ENCODE measurements at regions not wholly inside any gene's neighbourhood (a gene's known extent, or its start where the extent isn't known, plus 50 kb on each side); places are given as distances from the start of the nearest gene placed in this dataset.
"Not testable (repeated sequence)": the region's sequence is repeated elsewhere in the genome, so short reads cannot be mapped to it uniquely, and the experiment has no call there.

- DNase-seq = no peak
Observed at GRCh38 chr3:94416768-94417167, 353.9 kb downstream of the NSUN3 start.

DNA sequence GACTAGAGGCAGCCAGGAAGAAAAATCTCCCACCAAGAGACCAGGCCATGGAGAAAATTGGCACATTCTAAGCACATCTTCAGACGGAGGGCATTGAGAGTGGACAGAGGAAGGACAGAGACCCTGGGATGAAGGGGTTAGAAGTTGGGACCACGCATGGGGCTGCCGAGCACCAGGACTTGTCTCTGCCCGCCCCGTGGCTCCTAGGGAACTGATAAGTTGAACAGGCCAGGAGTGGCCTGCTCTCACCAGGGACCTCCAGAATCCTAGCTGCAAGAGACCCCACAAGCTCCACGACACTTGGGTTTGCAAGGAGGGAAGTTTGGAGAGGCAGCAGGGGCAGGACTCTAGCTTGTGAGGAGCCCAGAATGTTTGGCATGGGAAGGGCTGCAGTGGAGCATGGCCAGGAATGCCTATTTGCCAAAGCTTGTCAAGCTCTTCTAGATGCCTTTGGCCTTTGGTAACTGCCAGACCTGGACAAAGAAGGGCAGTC lies 355.1 kb downstream of the NSUN3 start:
- no peak for DNase-seq

- DNase-seq = no peak
Observed at GRCh38 chr3:94420931-94421330, 358.1 kb downstream of the NSUN3 start.

GRCh38 chr3:94423578-94423977 lies 360.7 kb downstream of the NSUN3 start:
- DNase-seq = no peak

DNA sequence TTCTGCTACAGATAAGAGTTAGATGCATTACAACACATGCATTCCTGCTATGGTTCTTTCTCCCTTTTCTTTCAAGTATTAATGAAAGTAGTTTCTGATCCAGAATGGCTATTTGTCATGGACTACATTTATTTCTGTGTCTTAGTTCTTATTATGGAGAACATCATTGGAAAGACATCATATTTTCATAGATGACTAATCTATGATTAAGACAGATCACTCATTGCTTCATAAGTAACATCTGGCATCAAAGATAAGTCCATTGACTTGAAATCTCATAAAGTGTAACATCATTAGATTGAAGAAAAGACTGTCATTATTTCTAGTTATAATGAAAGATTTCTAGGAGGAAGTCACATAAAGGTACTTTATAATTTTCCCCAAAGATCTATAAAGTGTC lies 366.7 kb downstream of the NSUN3 start:
- DNase-seq = no peak

- no peak for DNase-seq
Observed at GRCh38 chr3:94431876-94432570, 369.2 kb downstream of the NSUN3 start.

DNA sequence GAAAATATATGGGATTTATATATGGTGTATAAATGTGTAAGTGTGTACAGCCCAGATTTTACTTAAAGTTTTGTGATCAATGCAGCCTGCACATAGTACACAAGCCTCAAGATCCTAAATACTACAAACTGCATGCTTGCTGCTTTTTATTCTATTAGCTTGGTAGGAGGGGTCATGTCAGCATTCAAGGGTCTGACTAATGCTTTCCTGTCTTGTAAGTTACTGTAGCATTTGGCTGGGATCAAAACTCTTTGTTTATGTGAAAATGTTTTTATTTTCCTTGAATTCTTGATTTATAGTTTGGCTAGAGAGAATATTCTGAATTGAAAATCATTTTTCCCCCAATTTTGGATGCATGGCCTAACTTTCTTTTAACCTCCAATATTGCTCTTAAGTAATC lies 370.9 kb downstream of the NSUN3 start:
- DNase-seq = no peak

DNA sequence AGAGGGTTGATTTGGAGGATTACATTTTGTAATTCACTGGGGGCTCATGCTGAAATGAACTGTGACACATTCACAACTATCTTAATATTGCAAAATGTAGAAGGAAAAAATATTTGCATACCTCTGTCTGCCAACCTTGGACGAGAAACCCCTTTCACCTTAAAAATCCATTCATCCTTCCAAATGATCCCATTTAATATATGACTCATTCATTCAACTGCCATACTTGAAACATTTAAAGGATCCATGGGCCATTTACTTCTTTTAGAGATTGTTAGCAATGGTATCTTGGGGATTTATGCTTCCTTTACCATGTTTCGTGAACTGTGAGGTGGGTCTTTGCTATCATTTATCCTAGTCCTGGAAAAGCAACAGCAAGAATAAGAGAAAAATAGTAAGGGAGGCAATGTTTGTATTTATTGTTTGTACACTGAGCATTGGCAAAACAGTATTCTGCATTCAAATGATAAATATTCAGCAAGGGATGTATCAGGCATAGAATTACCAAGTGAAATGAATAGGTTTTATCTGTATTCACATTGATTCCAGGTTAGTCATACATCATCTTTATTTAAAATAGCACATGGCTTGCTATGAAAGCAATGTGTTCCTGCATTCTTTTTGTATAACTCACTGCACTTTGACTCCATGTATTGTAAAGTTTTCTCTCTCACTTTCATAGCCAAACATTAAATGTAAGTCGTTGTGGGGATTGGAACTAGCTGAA lies 378.1 kb downstream of the NSUN3 start:
- DNase-seq = no peak

DNA sequence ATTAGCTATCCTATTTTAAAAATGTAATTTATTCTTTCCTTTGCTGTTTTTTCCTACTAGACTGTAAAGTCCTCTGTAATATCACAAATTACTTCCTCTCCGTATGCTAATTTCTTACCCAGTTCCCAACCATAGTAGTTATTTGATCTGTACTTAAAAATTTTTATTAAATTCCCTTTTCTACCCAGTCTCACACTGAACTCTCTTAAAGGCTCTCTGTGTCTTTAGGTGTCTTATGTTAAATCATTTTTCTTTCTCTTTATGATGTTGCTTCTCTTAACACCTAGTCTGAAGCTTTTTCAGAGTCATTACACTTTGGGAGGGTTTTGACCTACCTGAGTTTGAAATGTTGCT lies 378.6 kb downstream of the NSUN3 start:
- no peak for DNase-seq

- DNase-seq = no peak
Observed at GRCh38 chr3:94453864-94454263, 391.0 kb downstream of the NSUN3 start.

DNA sequence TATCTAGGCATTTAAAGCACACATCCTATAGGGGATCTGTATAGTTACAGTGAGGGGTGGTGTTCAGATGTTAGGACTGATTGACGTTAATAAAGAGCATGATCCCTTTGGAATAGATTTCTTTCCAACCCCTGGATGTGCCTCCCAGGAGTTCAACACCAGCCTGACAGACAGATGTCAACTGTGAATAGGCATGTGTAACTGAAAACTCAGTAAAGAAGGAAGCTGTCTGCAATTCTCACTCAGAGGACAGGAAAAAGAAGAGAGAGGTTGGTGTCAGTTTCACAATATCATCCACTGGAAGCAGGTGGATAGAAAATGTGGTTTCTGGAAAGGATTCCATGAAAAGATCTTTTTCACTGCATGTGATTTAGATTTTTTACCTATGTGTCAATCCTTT lies 396.3 kb downstream of the NSUN3 start:
- DNase-seq = no peak

DNA sequence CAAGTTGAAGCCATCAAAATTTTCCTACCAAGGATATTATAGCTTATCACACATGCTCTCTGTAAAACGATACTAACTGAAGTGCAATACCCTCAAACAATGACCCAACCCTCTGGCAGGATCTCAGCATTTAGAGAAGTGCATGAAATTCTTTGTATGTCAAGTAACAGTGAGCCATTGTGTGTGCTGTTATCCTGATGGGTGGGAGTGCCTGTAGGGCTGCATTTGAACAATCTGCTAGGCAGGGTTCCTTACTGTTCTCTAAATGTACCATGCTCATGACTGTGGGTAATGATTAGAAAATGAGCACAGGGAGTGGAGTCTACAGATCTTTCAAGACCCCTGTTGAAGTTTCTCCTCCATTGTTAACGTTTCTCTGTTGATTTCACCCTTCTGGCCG lies 398.1 kb downstream of the NSUN3 start:
- no peak for DNase-seq

- DNase-seq = no peak
Observed at GRCh38 chr3:94462931-94463330, 400.1 kb downstream of the NSUN3 start.

DNA sequence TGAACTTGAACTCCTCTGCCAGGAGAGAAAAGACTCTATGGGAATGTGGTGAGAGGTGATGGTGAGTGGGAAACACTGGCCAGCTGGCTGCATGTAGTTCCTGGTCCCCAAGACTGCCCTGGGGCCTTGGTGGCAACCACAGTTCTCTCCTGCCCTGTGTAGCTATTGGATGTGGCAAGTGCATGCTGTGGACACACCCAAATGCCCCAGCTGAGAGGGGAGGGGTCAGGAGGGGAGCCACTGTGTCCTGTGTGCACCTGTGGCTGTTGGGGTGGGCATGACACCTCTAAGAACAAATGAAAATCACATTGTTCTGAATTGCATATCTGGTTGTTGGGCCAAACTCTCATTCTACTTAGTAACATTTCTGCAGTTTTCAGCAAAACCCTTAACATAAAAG lies 409.6 kb downstream of the NSUN3 start:
- DNase-seq = no peak

- DNase-seq = no peak
Observed at GRCh38 chr3:94481226-94481898, 418.5 kb downstream of the NSUN3 start.

- no peak for DNase-seq
Observed at GRCh38 chr3:94482686-94483085, 419.8 kb downstream of the NSUN3 start.

GRCh38 chr3:94483403-94483802 lies 420.5 kb downstream of the NSUN3 start:
- no peak for DNase-seq

DNA sequence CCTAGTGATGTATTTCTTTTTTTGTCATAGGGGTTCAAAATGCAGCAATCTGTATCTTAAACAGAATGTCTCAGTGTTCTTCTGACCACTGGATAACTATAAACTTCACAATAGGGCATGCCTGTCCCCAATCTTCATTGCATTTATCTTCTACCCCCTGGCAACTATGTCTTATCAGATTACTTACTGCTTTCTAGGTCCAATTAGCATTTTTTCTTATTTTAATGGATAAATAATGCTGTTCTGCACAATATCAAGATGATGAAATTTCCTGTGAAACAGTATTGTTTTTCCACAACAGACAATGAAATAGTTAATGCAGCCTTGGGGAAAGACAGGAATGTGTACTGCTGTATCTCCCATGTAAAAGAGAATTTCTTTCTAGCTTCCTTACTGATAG lies 432.1 kb downstream of the NSUN3 start:
- no peak for DNase-seq

GRCh38 chr3:94500146-94500545 lies 437.3 kb downstream of the NSUN3 start:
- no peak for DNase-seq

DNA sequence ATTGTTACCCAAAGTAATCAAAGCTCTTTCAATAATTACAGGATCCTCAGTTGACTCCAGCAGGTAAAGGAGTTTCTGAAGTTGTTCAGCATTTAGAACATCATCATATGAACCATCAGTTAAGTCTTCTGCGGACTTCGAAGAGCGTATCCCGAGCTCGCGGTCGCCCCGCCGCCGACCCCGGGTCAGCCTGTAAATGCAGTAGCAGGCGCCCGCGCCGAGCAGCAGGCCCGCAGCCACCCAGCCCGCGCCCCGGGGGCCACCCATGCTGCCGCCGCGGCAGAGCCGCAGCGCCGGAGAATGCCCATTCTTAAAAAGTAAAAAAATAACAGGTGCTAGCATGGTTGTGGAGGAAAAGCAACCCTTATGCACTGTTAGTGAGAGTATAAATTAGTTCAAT lies 444.5 kb downstream of the NSUN3 start:
- not testable (repeated sequence) for DNase-seq

GRCh38 chr3:94512876-94513275 lies 450.0 kb downstream of the NSUN3 start:
- DNase-seq = no peak

- no peak for DNase-seq
Observed at GRCh38 chr3:94513600-94513999, 450.7 kb downstream of the NSUN3 start.

DNA sequence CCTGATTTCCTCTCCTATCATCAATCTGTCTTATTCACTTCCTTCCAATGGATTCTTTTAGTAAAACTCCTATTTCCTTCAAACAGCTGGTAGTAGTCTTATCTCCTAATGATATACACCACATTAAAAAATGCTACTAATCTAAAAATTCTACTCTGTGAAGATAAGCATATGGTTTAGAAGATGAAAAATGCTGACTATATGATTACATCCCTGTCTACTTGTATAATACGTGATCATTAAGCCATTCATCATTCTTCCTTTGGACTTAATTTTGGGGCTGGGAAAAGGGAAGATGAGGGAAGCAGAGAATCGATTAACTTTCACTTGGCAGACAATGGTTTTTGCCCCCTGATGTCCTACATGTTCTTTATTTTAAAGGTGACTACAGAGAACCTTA lies 453.1 kb downstream of the NSUN3 start:
- no peak for DNase-seq

- no peak for DNase-seq
Observed at GRCh38 chr3:94520364-94520763, 457.5 kb downstream of the NSUN3 start.
